ENCODE measurements at regions not wholly inside any gene's neighbourhood (a gene's known extent, or its start where the extent isn't known, plus 50 kb on each side); places are given as distances from the start of the nearest gene placed in this dataset.
"Not testable (repeated sequence)": the region's sequence is repeated elsewhere in the genome, so short reads cannot be mapped to it uniquely, and the experiment has no call there.

GRCh38 chr2:95654897-95655296 is 63.1 kb downstream of the TRIM43 start:
- not testable (repeated sequence) for H3K4me3 ChIP-seq (ENCODE audit: low read depth, low read length); DNase-seq (ENCODE audit: low read depth)

- DNase-seq (ENCODE audit: low read depth); H3K4me3 ChIP-seq (ENCODE audit: low read depth, low read length): not testable (repeated sequence)
Observed at GRCh38 chr2:95656553-95656952, 64.8 kb downstream of the TRIM43 start.

- not testable (repeated sequence) for H3K4me3 ChIP-seq (ENCODE audit: low read depth, low read length); DNase-seq (ENCODE audit: low read depth)
Observed at GRCh38 chr2:95657937-95658336, 66.1 kb downstream of the TRIM43 start.

GRCh38 chr2:95660766-95661562 is 69.2 kb downstream of the TRIM43 start:
- DNase-seq (ENCODE audit: low read depth); H3K4me3 ChIP-seq (ENCODE audit: low read depth, low read length): not testable (repeated sequence)

DNA sequence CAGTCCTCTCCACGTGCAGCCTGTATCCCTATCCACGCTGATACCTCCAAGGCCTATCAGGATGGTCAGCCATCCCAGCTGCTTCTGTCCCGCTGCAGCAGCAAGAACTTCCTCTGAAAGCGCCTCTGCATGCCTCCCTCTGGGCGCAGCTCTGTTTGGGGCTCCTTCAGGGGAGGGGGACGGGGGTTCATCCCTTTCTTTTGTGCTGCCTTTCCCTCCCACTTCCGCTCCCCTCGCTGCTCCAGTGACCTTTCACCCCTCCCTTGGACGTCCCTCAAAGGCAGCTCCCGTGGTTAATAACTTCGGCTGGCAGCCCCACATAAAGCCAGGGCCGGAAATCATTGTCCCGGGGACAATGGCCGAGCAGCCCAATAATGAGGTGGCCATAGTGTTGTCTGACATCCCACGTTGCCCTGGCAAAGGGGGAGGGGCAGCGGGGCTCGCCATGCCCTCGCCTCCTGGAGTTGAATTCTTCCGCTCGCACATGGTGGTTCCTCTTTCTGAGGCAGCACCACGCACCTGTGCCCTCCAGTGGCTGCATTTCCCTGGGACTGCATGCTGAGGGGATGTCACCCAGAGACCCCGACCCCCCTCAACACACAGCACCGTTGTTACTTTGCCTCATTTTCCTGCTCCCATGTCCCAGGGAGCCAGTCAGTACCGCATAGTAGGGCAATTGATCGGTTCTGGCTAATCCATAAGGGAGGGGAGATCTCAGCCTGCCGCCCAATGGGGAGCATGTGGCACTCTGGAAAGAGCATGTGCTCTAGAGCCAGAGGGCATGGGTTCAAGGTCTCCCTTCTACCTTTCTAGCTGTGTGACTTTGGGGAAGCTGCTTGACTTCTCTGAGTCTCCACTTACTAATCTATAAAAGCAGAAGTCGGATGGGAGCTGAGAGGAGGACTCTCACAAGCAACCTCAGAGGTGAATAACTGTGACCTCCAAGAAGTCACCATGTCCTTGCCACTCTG is 72.0 kb downstream of the TRIM43 start:
- not testable (repeated sequence) for DNase-seq (ENCODE audit: low read depth)

DNA sequence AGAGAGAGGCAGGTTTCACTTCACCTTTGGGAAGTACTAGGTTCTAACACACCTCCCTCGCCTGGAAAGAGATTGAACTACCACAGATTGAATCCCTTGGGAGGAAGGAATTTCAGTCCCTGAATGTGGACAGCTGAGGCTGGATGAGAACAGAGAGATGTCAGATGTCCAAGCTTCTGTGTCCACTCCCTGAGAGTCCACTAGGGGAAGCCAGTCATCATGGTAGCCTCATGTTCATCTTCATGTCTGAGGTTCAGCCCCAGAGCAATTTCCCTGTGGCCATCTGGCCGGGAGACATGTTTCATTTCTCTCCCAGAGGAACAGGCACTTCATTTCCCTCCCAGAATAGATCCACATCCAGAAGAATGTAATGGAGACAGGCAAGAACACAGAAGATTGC is 74.8 kb downstream of the TRIM43 start:
- not testable (repeated sequence) for H3K4me3 ChIP-seq (ENCODE audit: low read depth, low read length); DNase-seq (ENCODE audit: low read depth)
- TF ChIP-seq, protein P1, sequence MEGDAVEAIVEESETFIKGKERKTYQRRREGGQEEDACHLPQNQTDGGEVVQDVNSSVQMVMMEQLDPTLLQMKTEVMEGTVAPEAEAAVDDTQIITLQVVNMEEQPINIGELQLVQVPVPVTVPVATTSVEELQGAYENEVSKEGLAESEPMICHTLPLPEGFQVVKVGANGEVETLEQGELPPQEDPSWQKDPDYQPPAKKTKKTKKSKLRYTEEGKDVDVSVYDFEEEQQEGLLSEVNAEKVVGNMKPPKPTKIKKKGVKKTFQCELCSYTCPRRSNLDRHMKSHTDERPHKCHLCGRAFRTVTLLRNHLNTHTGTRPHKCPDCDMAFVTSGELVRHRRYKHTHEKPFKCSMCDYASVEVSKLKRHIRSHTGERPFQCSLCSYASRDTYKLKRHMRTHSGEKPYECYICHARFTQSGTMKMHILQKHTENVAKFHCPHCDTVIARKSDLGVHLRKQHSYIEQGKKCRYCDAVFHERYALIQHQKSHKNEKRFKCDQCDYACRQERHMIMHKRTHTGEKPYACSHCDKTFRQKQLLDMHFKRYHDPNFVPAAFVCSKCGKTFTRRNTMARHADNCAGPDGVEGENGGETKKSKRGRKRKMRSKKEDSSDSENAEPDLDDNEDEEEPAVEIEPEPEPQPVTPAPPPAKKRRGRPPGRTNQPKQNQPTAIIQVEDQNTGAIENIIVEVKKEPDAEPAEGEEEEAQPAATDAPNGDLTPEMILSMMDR (conservative IDR thresholded peaks at IDR 0.05; ENCODE audit: low read depth, low read length), result peak; percentile 47

More for the DNA sequence above, 72.0 kb downstream of the TRIM43 start:
- H3K4me3 ChIP-seq (ENCODE audit: low read depth, low read length), result not testable (repeated sequence)

DNA sequence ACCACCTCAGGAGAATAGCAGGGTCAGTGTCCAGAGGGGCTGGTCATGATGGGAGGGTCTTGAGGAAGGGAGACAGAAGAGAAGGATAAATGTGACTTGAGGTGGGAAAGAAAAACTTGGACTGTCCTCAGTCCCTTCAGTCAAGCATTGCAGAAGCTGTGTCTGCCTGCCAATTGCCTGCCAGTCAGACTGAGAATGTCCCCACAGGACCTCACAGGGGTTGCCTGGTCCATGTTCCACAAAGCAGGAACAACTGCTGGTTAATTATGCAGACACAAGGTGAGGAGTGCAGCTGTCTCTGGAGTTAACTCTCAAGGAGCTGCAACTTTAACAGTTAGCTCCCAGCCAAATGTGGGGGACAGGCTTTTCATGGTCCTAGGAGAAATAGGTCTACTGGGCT is 75.7 kb downstream of the TRIM43 start:
- H3K4me3 ChIP-seq (ENCODE audit: low read depth, low read length), result no peak overlapping the region
- DNase-seq (ENCODE audit: low read depth), result no peak
- TF ChIP-seq, protein P1 (conservative IDR thresholded peaks at IDR 0.05; ENCODE audit: low read depth, low read length), result no peak

- DNase-seq (ENCODE audit: low read depth); H3K4me3 ChIP-seq (ENCODE audit: low read depth, low read length): not testable (repeated sequence)
Observed at GRCh38 chr2:95668934-95669333, 77.1 kb downstream of the TRIM43 start.

GRCh38 chr2:95669441-95669991 is 77.7 kb downstream of the TRIM43 start:
- TF ChIP-seq, protein P1 (conservative IDR thresholded peaks at IDR 0.05; ENCODE audit: low read depth, low read length), result no peak
- DNase-seq (ENCODE audit: low read depth), result no peak
- no peak overlapping the region for H3K4me3 ChIP-seq (ENCODE audit: low read depth, low read length)

GRCh38 chr2:95670167-95670566 is 78.4 kb downstream of the TRIM43 start:
- TF ChIP-seq, protein P1 (conservative IDR thresholded peaks at IDR 0.05; ENCODE audit: low read depth, low read length), result no peak
- H3K4me3 ChIP-seq (ENCODE audit: low read depth, low read length), result no peak overlapping the region
- no peak for DNase-seq (ENCODE audit: low read depth)

All from epithelial cell of proximal tubule (primary cell).